CD4-positive, alpha-beta T cell treated with Interleukin-17A for 4 hours (primary cell): ENCODE measurements at regions not wholly inside any gene's neighbourhood (a gene's known extent, or its start where the extent isn't known, plus 50 kb on each side); places are given as distances from the start of the nearest gene placed in this dataset.
A peak's percentile ranks its signal among the peaks of the same experiment; 100 is the strongest.
"Not testable (repeated sequence)": the region's sequence is repeated elsewhere in the genome, so short reads cannot be mapped to it uniquely, and the experiment has no call there.

ENCODE experiments used
- DNase-seq: peaks from one replicate; pipeline ENCODE4 v3.0.0-alpha.2; 2020; ENCODE audit warnings: mixed read lengths

DNA sequence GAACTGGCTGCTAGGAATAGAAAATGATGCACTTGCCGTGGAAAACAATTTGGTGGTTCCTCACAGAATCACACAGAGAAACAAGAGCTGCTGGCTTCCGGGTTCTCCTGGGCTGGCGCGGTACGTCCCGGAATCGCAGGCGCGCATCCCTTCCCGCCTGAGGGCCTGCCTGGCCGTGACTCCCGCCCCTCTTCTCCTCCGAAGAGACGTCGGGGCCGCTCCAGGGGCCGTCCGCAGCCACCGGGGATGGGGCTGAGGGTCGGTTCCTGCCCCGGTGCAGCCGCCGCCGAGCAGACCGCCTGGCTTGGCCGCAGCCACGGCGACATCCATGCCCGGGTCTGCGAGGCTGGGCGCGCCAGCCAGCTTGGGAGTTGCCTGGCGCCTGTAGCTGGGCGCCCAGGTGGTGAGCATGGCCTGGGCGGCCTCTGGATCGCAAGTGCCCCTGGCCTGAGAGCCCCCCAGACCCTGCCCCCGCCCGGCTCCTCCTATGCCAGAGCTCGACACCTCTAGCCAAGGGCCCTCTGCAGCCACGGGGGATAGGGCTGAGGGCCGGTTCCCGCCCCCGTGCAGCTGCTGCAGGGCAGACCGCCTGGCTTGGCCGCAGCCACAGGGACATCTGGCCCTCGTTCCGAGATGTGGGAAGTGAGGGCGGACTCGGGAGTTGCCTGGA, 83.9 kb upstream of the ZNG1F start:
- DNase-seq: peak; percentile 7

- DNase-seq: not testable (repeated sequence)
These were observed 81.9 kb upstream of the ZNG1F start for GRCh38 chr9:41270992-41271391.

- not testable (repeated sequence) for DNase-seq
These were observed 80.4 kb upstream of the ZNG1F start for GRCh38 chr9:41269471-41269870.

DNA sequence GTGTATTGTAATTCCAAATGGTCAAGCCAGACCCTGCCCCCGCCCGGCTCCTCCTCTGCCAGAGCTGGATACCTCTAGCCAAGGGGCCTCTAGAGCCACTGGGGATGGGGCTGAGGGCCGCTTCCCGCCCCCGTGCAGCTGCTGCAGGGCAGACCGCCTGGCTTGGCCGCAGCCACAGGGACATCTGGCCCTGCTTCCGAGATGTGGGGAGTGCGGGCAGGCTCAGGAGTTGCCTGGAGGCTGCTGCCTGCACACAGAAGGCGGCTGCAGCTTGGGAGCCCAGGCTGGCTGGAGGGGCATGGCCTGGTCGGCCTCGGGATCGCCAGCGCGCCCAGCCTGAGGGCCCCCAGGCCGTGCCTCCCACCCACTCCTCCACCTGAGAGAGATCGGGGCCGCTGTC, 79.9 kb upstream of the ZNG1F start:
- DNase-seq: not testable (repeated sequence)

GRCh38 chr9:41266602-41267001, 77.5 kb upstream of the ZNG1F start:
- DNase-seq: not testable (repeated sequence)

GRCh38 chr9:41266000-41266399, 76.9 kb upstream of the ZNG1F start:
- DNase-seq: not testable (repeated sequence)

- DNase-seq: not testable (repeated sequence)
These were observed 62.9 kb upstream of the ZNG1F start for GRCh38 chr9:41251973-41252372.

DNA sequence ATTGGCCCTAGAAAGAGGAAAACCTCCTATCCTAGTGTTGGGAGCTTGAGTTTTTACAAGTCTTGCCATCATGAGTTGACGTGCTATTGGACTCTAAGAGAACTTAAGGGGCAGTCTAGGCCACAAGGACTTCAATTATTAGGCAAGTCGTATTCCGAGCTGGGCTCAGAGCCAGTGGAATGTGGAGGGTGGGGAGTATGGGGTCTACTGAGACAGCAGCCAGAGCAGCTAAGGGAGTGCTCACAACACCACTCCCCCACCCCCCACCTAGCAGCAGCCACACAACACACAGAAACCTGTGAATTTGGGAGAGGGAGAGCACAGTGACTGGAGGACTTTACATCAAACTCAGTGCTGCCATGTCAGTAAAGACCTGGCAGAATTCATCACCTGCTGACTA, 62.0 kb upstream of the ZNG1F start:
- DNase-seq: not testable (repeated sequence)

- not testable (repeated sequence) for DNase-seq
These were observed 57.6 kb upstream of the ZNG1F start for GRCh38 chr9:41246702-41247101.
